Activated naive CD4-positive, alpha-beta T cell treated with anti-CD3 and anti-CD28 coated beads for 36 hours (primary cell): ENCODE measurements at regions not wholly inside any gene's neighbourhood (a gene's known extent, or its start where the extent isn't known, plus 50 kb on each side); places are given as distances from the start of the nearest gene placed in this dataset.
A peak's percentile ranks its signal among the peaks of the same experiment; 100 is the strongest.

Source experiments
- CTCF ChIA-PET: fragments of 350-600 bp; sonication (Branson Sonifier 250); formaldehyde crosslinking; loops from one replicate; lab custom pipeline; 2021; ENCODE audit warnings: antibody characterized with exemption; lab: Charles Lee
- DNase-seq: peaks from one replicate; pipeline ENCODE4 v3.0.0-alpha.2; 2020
- H3K27ac Mint-ChIP-seq: one replicate; pipeline ENCODE4 v1.8.0; 2021; ENCODE audit warnings: mild to moderate bottlenecking, mixed read lengths
- H3K27me3 Mint-ChIP-seq: one replicate; pipeline ENCODE4 v1.8.0; 2021; ENCODE audit warnings: low read depth, mixed read lengths
- H3K36me3 Mint-ChIP-seq: one replicate; pipeline ENCODE4 v1.8.0; 2021; ENCODE audit warnings: low read depth, mixed read lengths
- H3K4me1 Mint-ChIP-seq: one replicate; pipeline ENCODE4 v1.8.0; 2021; ENCODE audit warnings: low read depth, mixed read lengths
- H3K4me3 Mint-ChIP-seq: one replicate; pipeline ENCODE4 v1.8.0; 2021; ENCODE audit warnings: mild to moderate bottlenecking, moderate library complexity, mixed read lengths
- H3K9me3 Mint-ChIP-seq: one replicate; pipeline ENCODE4 v1.8.0; 2021; ENCODE audit warnings: mixed read lengths
- intact Hi-C: fragments of 100-400 bp; cut with micrococcal nuclease; formaldehyde crosslinking; loops from one replicate; pipeline ENCODE4 v1.15.1; 2023

- intact Hi-C loops, result no loop called here
- no peak for DNase-seq
- Mint-ChIP-seq H3K27ac (no peak overlapping the region), H3K9me3 (no peaks in the 10 kb centered on the region), H3K36me3 (no peaks in the 10 kb centered on the region), H3K4me3 (no peak overlapping the region), H3K27me3 (no peaks in the 10 kb centered on the region), H3K4me1 (no peaks in the 10 kb centered on the region)
- CTCF ChIA-PET, result no interaction called here
Observed at GRCh38 chr2:223148516-223148915, 96.5 kb downstream of the KCNE4 start.

- no peak for DNase-seq
- Mint-ChIP-seq H3K9me3 (no peaks in the 10 kb centered on the region), H3K27me3 (no peaks in the 10 kb centered on the region), H3K27ac (no peak overlapping the region), H3K4me3 (no peak overlapping the region), H3K36me3 (no peaks in the 10 kb centered on the region), H3K4me1 (no peaks in the 10 kb centered on the region)
- CTCF ChIA-PET, result no interaction called here
- intact Hi-C loops, result no loop called here
Observed at GRCh38 chr2:223155956-223156355, 104.0 kb downstream of the KCNE4 start.

GRCh38 chr2:223161873-223162458, 110.0 kb downstream of the KCNE4 start:
- Mint-ChIP-seq H3K4me3 (no peak overlapping the region), H3K4me1 (no peaks in the 10 kb centered on the region), H3K27me3 (no peaks in the 10 kb centered on the region), H3K36me3 (no peaks in the 10 kb centered on the region), H3K27ac (no peak overlapping the region), H3K9me3 (no peaks in the 10 kb centered on the region)
- CTCF ChIA-PET, result no interaction called here
- no peak for DNase-seq
- intact Hi-C loops, result no loop called here

DNA sequence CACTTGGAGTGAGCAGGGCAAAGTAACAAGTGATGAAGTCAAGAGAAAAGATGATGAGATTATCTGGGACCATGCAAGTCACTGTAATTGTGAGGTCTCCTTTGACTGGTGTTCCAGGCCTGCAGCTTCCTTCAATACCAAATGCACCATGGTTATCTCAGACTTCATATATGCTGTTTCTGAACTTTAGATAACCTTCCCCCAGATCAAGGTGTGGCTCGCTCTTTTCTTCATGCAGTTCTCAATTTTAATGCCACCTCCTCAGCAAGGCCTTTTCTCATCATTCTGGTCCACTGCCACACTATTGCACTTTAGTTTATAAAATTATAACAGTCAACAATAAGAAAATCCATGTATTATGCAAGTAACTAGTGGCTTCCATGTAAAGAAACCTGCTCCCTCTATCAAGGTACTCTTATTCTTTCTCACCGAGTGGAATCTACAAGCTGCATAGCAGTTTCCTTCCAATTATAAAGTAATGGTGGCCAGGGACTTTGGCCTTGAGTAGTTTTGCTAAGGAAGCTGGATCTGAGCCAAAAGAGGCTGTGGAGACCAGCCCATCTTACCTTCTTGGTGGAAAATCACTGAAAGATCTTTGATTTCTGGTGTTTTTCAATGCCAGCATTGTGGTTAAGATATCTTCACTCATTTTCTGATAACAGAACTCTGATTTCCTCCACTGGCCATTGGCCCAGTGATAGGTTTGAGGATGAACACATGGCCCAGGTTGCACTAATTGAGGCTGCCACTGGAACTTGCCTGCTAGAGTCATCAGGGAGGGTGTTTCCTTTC, 113.6 kb downstream of the KCNE4 start:
- no peaks in the 10 kb centered on the region for H3K36me3 Mint-ChIP-seq
- intact Hi-C loops, result no loop called here
- CTCF ChIA-PET, result no interaction called here
- H3K27me3 Mint-ChIP-seq, result no peaks in the 10 kb centered on the region
- H3K4me1 Mint-ChIP-seq, result no peaks in the 10 kb centered on the region
- peaks cover 5% of the 10 kb centered on the region for H3K9me3 Mint-ChIP-seq
- no peak overlapping the region for H3K4me3 Mint-ChIP-seq
- no peak for DNase-seq
- no peak overlapping the region for H3K27ac Mint-ChIP-seq

- Mint-ChIP-seq H3K9me3 (peaks cover 5% of the 10 kb centered on the region), H3K36me3 (no peaks in the 10 kb centered on the region), H3K27ac (no peak overlapping the region), H3K4me3 (no peak overlapping the region), H3K27me3 (no peaks in the 10 kb centered on the region), H3K4me1 (no peaks in the 10 kb centered on the region)
- DNase-seq, result no peak
- CTCF ChIA-PET, result no interaction called here
- intact Hi-C loops, result no loop called here
Observed at GRCh38 chr2:223166215-223166493, 114.2 kb downstream of the KCNE4 start.

GRCh38 chr2:223166983-223167650, 115.1 kb downstream of the KCNE4 start:
- Mint-ChIP-seq H3K4me1 (no peaks in the 10 kb centered on the region), H3K4me3 (no peak overlapping the region), H3K27ac (no peak overlapping the region), H3K27me3 (no peaks in the 10 kb centered on the region), H3K9me3 (peaks cover 5% of the 10 kb centered on the region), H3K36me3 (no peaks in the 10 kb centered on the region)
- CTCF ChIA-PET, result no interaction called here
- no peak for DNase-seq
- intact Hi-C loops, result no loop called here

GRCh38 chr2:223169830-223170605, 118.0 kb downstream of the KCNE4 start:
- no peak overlapping the region for H3K4me3 Mint-ChIP-seq
- no peaks in the 10 kb centered on the region for H3K27me3 Mint-ChIP-seq
- CTCF ChIA-PET, result no interaction called here
- H3K4me1 Mint-ChIP-seq, result no peaks in the 10 kb centered on the region
- H3K9me3 Mint-ChIP-seq, result peaks cover 5% of the 10 kb centered on the region
- no peak for DNase-seq
- H3K27ac Mint-ChIP-seq, result no peak overlapping the region
- H3K36me3 Mint-ChIP-seq, result no peaks in the 10 kb centered on the region
- intact Hi-C loops, result no loop called here

GRCh38 chr2:223176970-223177369, 125.0 kb downstream of the KCNE4 start:
- Mint-ChIP-seq H3K27me3 (no peaks in the 10 kb centered on the region), H3K36me3 (no peaks in the 10 kb centered on the region), H3K9me3 (no peaks in the 10 kb centered on the region), H3K27ac (no peak overlapping the region), H3K4me3 (no peak overlapping the region), H3K4me1 (no peaks in the 10 kb centered on the region)
- no peak for DNase-seq
- intact Hi-C loops, result no loop called here
- CTCF ChIA-PET, result no interaction called here

- H3K36me3 Mint-ChIP-seq, result no peaks in the 10 kb centered on the region
- no peak overlapping the region for H3K4me3 Mint-ChIP-seq
- H3K9me3 Mint-ChIP-seq, result no peaks in the 10 kb centered on the region
- intact Hi-C loops, result no loop called here
- H3K27me3 Mint-ChIP-seq, result peaks cover 5% of the 10 kb centered on the region
- H3K4me1 Mint-ChIP-seq, result no peaks in the 10 kb centered on the region
- CTCF ChIA-PET, result no interaction called here
- peak overlapping the region; percentile 2 for H3K27ac Mint-ChIP-seq
- DNase-seq, result no peak
Observed at GRCh38 chr2:223180463-223180862, 128.5 kb downstream of the KCNE4 start.

DNA sequence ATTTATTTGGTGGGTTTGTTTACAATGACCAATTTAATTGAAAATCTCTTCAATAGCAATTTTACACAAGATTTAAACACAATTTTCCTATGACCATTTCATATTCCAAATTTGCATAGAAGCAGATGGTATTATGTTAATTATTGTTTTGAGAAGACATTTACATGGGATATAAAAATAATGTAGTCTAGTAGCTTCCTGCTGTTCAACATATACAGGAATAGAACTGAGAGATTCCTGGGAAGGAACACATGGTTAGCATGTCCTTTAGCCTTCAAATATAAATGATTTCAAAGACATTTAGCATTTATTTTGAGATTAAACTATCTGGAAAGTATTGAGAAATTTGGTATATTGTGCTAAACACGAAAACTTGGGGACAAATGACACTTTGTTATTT, 129.6 kb downstream of the KCNE4 start:
- Mint-ChIP-seq H3K4me3 (no peak overlapping the region), H3K36me3 (no peaks in the 10 kb centered on the region), H3K27ac (no peak overlapping the region), H3K27me3 (peaks cover 5% of the 10 kb centered on the region), H3K4me1 (no peaks in the 10 kb centered on the region), H3K9me3 (no peaks in the 10 kb centered on the region)
- intact Hi-C loops, result no loop called here
- DNase-seq, result no peak
- CTCF ChIA-PET, result no interaction called here

- H3K27ac Mint-ChIP-seq, result no peak overlapping the region
- DNase-seq, result no peak
- no peaks in the 10 kb centered on the region for H3K36me3 Mint-ChIP-seq
- H3K9me3 Mint-ChIP-seq, result no peaks in the 10 kb centered on the region
- no peaks in the 10 kb centered on the region for H3K4me1 Mint-ChIP-seq
- CTCF ChIA-PET, result no interaction called here
- H3K27me3 Mint-ChIP-seq, result peaks cover 5% of the 10 kb centered on the region
- no peak overlapping the region for H3K4me3 Mint-ChIP-seq
- intact Hi-C loops, result no loop called here
Observed at GRCh38 chr2:223182356-223182755, 130.4 kb downstream of the KCNE4 start.

GRCh38 chr2:223185638-223186037, 133.6 kb downstream of the KCNE4 start:
- CTCF ChIA-PET, result no interaction called here
- Mint-ChIP-seq H3K27ac (no peak overlapping the region), H3K9me3 (no peaks in the 10 kb centered on the region), H3K36me3 (no peaks in the 10 kb centered on the region), H3K4me1 (no peaks in the 10 kb centered on the region), H3K27me3 (peaks cover 5% of the 10 kb centered on the region), H3K4me3 (no peak overlapping the region)
- intact Hi-C loops, result no loop called here
- no peak for DNase-seq
